ENCODE measurements at regions not wholly inside any gene's neighbourhood (a gene's known extent, or its start where the extent isn't known, plus 50 kb on each side); places are given as distances from the start of the nearest gene placed in this dataset.
A peak's percentile ranks its signal among the peaks of the same experiment; 100 is the strongest.

DNA sequence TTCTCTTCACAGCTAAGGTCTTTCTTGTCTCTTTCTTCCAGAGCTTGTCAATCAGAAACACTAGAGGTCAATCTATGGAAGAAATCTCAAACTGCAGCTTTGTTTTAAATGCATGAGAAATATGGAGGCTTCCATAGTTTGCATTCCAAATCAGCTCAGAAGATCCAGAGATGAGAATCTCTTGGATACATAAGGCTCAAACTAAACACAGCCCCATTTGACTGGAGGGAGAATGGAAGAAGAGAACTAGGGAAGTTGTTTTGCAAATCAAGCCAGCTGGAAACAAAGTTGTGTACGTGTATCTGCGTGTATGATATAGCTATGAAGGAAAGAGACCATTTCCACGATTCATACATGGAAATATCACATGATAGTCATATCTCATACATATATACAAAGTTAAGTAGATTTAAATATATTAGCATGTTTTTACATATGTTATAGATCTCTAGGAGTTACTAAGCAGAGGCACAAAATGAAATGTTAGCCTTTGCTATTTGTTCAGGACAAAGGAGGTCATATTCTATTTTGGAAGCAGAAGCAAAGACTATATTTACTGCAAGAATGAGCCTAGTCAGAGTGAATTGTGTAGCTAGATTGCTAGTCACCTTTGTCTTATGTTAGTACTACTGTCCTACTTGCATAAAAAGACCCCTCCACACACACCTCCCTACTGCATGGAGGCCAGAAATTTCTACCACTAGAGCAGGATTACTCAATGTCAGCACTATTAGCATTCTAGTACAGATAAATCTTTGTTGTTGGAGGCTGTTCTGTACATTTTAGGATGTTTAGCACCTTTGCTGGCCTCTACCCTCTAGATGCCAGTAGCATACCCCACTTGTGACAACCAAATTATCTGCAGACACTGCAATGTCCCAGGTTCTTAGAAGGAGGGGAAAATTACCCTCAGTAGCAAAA lies 303.5 kb upstream of the CHAC2 start:
- Histone ChIP-seq H3K36me3 (no peaks in the 10 kb centered on the region), H3K4me3 (no peak overlapping the region), H3K27ac (no peak overlapping the region), H3K27me3 (no peaks in the 10 kb centered on the region), H3K4me1 (no peaks in the 10 kb centered on the region), H3K9me3 (no peaks in the 10 kb centered on the region)
- peak in 1 of 8 donors; percentile 57 for ATAC-seq
- no peak for DNase-seq
- whole genome bisulfite sequencing, 2 donors: 65 to 71% methylated on average over 3 of the region's 3 CpGs
- TF ChIP-seq, protein P1, sequence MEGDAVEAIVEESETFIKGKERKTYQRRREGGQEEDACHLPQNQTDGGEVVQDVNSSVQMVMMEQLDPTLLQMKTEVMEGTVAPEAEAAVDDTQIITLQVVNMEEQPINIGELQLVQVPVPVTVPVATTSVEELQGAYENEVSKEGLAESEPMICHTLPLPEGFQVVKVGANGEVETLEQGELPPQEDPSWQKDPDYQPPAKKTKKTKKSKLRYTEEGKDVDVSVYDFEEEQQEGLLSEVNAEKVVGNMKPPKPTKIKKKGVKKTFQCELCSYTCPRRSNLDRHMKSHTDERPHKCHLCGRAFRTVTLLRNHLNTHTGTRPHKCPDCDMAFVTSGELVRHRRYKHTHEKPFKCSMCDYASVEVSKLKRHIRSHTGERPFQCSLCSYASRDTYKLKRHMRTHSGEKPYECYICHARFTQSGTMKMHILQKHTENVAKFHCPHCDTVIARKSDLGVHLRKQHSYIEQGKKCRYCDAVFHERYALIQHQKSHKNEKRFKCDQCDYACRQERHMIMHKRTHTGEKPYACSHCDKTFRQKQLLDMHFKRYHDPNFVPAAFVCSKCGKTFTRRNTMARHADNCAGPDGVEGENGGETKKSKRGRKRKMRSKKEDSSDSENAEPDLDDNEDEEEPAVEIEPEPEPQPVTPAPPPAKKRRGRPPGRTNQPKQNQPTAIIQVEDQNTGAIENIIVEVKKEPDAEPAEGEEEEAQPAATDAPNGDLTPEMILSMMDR (IDR thresholded peaks at IDR 0.05): no peak
- intact Hi-C loops (cut with DNase I): no loop called here

DNA sequence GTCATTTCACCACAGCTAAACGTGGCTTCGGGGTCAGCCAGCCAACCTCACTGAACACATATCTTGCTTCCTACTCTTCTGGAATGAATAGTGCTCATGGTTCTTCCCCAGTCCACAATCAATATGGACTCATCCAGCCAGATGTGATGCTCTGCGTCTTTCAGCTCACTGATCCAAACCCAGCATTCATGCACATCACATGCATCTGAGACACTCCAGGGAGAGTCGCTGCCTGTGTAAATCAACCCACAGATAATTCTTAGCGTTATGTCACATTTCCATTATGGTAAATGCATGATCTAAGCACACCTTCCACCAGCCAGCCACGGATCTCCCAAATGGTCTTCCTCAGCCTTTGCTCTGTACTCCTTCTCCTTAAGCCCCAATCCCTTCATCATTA lies 306.7 kb upstream of the CHAC2 start:
- Histone ChIP-seq H3K4me1 (no peaks in the 10 kb centered on the region), H3K9me3 (no peaks in the 10 kb centered on the region), H3K4me3 (no peak overlapping the region), H3K27ac (no peak overlapping the region), H3K27me3 (no peaks in the 10 kb centered on the region), H3K36me3 (no peaks in the 10 kb centered on the region)
- DNase-seq (no peak), ATAC-seq (no peak)
- intact Hi-C loops (cut with DNase I): no loop called here
- 91% methylated on average over 6 of the region's 6 CpGs for WGBS, 2 donors
- TF ChIP-seq, protein P1 (IDR thresholded peaks at IDR 0.05): no peak

DNA sequence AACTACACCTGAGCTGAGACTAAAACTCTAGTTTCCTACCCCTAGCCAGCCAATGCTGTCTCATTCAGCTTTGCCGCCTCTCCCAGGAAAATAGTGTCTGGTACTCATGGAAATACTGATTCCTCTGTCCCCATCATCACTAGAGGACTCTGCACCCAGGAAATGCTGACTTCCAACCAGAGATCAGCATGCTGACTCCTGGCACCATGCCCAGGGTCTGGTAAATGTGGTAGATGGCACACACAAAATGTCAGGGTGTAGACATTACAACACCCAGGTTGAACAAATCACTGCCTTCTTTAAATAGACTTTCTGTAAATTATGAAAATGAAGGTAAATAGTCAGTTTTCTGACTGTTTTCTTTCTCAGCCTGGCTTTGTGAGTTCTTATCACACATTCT lies 307.3 kb upstream of the CHAC2 start:
- ATAC-seq (peak in 1 of 8 donors; percentile 42), DNase-seq (peak; percentile 9 to 12)
- H3K9me3 ChIP-seq: no peaks in the 10 kb centered on the region
- no peaks in the 10 kb centered on the region for H3K36me3 ChIP-seq
- no peaks in the 10 kb centered on the region for H3K27me3 ChIP-seq
- WGBS, 2 donors: 29 to 49% methylated on average over 1 of the region's 1 CpG
- no peak overlapping the region for H3K4me3 ChIP-seq
- intact Hi-C loops (cut with DNase I): no loop called here
- TF ChIP-seq, protein P1 (IDR thresholded peaks at IDR 0.05): no peak
- no peaks in the 10 kb centered on the region for H3K4me1 ChIP-seq
- H3K27ac ChIP-seq: no peak overlapping the region

DNA sequence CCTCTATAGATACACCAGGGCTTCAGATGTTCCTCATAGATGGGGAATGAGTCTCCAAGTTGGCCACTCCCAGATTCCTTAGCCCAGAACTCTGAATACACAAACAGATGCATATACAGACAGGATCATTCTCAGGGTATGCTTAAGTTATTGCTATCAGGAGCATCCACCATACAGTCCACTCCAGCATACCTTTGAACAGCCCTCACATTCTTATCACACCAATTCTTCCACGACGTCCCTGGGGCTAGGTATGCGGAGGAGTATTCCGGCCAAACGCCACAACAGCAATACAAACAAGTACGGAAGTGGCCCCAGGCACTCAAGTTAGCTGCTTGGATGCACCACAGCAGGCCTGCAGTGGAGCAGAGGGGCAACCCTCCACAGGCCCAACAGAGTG lies 312.5 kb upstream of the CHAC2 start:
- WGBS, 2 donors: 60 to 68% methylated on average over 6 of the region's 6 CpGs
- Histone ChIP-seq H3K9me3 (no peaks in the 10 kb centered on the region), H3K27ac (no peak overlapping the region), H3K36me3 (no peaks in the 10 kb centered on the region), H3K4me3 (no peak overlapping the region), H3K27me3 (no peaks in the 10 kb centered on the region), H3K4me1 (peaks cover 0 to 11% (median 0%) of the 10 kb centered on the region in 9 donors)
- intact Hi-C loops (cut with DNase I): no loop called here
- ATAC-seq (no peak), DNase-seq (no peak)
- TF ChIP-seq, protein P1 (IDR thresholded peaks at IDR 0.05): no peak
